ENCODE measurements at regions not wholly inside any gene's neighbourhood (a gene's known extent, or its start where the extent isn't known, plus 50 kb on each side); places are given as distances from the start of the nearest gene placed in this dataset.

DNA sequence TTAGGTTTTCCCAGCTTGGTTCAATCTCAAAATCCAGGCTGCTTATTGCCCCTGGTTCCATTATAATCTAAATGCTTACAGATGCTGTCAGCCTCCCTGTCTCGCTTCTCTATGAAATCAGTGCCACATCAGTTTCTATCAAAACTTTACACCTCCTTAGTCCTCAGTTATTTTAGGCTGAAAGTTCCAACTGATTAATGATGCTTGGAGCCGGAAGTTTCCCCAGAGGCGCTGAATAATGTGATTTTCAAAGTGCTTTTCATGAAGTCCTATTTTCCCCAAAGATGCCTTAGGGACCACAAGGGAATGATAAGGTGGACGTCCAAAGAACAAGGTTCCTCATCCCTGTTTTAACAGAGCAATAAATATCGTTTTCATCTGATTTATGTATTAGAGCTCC, 262.4 kb upstream of the RMST start:
- TF ChIP-seq, protein P1, sequence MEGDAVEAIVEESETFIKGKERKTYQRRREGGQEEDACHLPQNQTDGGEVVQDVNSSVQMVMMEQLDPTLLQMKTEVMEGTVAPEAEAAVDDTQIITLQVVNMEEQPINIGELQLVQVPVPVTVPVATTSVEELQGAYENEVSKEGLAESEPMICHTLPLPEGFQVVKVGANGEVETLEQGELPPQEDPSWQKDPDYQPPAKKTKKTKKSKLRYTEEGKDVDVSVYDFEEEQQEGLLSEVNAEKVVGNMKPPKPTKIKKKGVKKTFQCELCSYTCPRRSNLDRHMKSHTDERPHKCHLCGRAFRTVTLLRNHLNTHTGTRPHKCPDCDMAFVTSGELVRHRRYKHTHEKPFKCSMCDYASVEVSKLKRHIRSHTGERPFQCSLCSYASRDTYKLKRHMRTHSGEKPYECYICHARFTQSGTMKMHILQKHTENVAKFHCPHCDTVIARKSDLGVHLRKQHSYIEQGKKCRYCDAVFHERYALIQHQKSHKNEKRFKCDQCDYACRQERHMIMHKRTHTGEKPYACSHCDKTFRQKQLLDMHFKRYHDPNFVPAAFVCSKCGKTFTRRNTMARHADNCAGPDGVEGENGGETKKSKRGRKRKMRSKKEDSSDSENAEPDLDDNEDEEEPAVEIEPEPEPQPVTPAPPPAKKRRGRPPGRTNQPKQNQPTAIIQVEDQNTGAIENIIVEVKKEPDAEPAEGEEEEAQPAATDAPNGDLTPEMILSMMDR (IDR thresholded peaks at IDR 0.05): no peak
- TF ChIP-seq POLR2A (IDR thresholded peaks at IDR 0.05): no peak

Measured in body of pancreas (tissue), 4 donors.